ENCODE measurements at regions not wholly inside any gene's neighbourhood (a gene's known extent, or its start where the extent isn't known, plus 50 kb on each side); places are given as distances from the start of the nearest gene placed in this dataset.

DNA sequence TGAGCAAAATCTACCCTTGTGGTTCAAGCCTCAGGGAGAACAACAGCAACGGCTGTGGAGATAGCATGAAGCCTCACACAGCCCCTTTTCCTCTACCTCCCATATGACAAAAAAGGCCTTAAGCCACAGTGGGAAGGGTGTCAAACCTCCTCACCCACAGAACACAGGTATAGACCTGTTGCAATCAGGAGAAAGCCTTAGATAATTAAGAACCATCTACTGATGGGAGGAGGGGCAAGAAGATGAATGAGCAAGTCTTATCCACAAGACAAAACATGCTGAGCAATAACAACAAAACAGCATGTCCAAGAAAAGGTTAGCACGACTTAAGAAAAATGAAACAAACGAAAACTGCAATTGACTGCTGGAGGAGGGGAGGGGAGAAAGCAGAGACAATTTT, 272.9 kb upstream of the BCHE start:
- H2AK9ac ChIP-seq (replicated peaks; ENCODE audit: low read depth, low read length, poor library complexity), result no peak overlapping the region
- ChIA-PET POLR2A (ENCODE audit: unreplicated experiment) (no interaction called here), CTCF (no interaction called here)
- H2AK5ac ChIP-seq (ENCODE audit: low read depth, low read length), result no peak overlapping the region
- no peak overlapping the region for H3K56ac ChIP-seq (ENCODE audit: extremely low read depth, insufficient read depth, low read length)
- no peak overlapping the region for H4K8ac ChIP-seq (ENCODE audit: low read depth in 2 of 2, low read length in 2 of 2)
- H4K91ac ChIP-seq (ENCODE audit: insufficient read depth, low read depth, low read length), result no peak overlapping the region
- no peaks in the 10 kb centered on the region for H3K9me3 ChIP-seq (ENCODE audit: control insufficient read depth, insufficient read depth, low read length)
- no peak overlapping the region for H3K27ac ChIP-seq (ENCODE audit: insufficient read depth, low read length)
- H2BK15ac ChIP-seq (ENCODE audit: low read depth, low read length), result no peak overlapping the region
- H3K4me1 ChIP-seq (ENCODE audit: control insufficient read depth, insufficient read depth, low read length), result no peaks in the 10 kb centered on the region
- BruUV-seq (replicated peaks), result no TSS peak
- dilution Hi-C loops (cut with HindIII; ENCODE audit: low sequenced_read_pairs, unreplicated experiment), result no loop called here
- H3K18ac ChIP-seq (ENCODE audit: low read depth, low read length), result no peak overlapping the region
- H4K5ac ChIP-seq (ENCODE audit: low read depth, low read length), result no peak overlapping the region
- no peak for DNase-seq
- H3K9ac ChIP-seq (ENCODE audit: low read depth, low read length), result no peak overlapping the region
- WGBS, 2 experiments (ENCODE audit: extremely low coverage in 2 of 2, insufficient read length in 1 of 2), result no CpG with 5 or more reads among the region's 3 CpGs
- H3K27me3 ChIP-seq (ENCODE audit: control insufficient read depth, insufficient read depth, low read length), result no peaks in the 10 kb centered on the region
- H3K23ac ChIP-seq (ENCODE audit: low read depth, low read length), result no peak overlapping the region
- H3K79me1 ChIP-seq (ENCODE audit: low read depth in 1 of 2, low read length in 2 of 2), result no peaks in the 10 kb centered on the region
- in situ Hi-C loops (cut with MboI; ENCODE audit: low sequenced_read_pairs), result no loop called here
- no peak overlapping the region for H3K4me3 ChIP-seq (ENCODE audit: insufficient read depth, low read depth, low read length)
- no peaks in the 10 kb centered on the region for H4K20me1 ChIP-seq (ENCODE audit: insufficient read depth, low read length)
- H3K4ac ChIP-seq (ENCODE audit: low read depth, low read length), result no peak overlapping the region
- TF ChIP-seq, protein P1, sequence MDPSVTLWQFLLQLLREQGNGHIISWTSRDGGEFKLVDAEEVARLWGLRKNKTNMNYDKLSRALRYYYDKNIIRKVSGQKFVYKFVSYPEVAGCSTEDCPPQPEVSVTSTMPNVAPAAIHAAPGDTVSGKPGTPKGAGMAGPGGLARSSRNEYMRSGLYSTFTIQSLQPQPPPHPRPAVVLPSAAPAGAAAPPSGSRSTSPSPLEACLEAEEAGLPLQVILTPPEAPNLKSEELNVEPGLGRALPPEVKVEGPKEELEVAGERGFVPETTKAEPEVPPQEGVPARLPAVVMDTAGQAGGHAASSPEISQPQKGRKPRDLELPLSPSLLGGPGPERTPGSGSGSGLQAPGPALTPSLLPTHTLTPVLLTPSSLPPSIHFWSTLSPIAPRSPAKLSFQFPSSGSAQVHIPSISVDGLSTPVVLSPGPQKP (IDR thresholded peaks at IDR 0.05; ENCODE audit: borderline replicate concordance, low read depth, low read length), result no peak
- TF ChIP-seq NFE2L2 (IDR thresholded peaks at IDR 0.05; ENCODE audit: low read depth, low read length) (no peak), MAFK (IDR thresholded peaks at IDR 0.05; ENCODE audit: low read depth, low read length) (no peak), MAZ (IDR thresholded peaks at IDR 0.05; ENCODE audit: borderline replicate concordance, low read depth, low read length) (no peak), SMC3 (IDR thresholded peaks at IDR 0.05; ENCODE audit: low read depth, low read length) (no peak), CTCF (conservative IDR thresholded peaks at IDR 0.05; ENCODE audit: low read depth, low read length) (no peak)
- ATAC-seq (ENCODE audit: low read depth), result no peak
- no peak overlapping the region for H2BK20ac ChIP-seq (ENCODE audit: low read depth, low read length)
- H3K36me3 ChIP-seq (ENCODE audit: control insufficient read depth, insufficient read depth, low read length), result no peaks in the 10 kb centered on the region
- intact Hi-C loops (cut with micrococcal nuclease), result no loop called here
- H3K9me1 ChIP-seq (ENCODE audit: insufficient read depth, low read length), result no peaks in the 10 kb centered on the region
- H2AFZ ChIP-seq (replicated peaks; ENCODE audit: low read length, poor library complexity), result no peak overlapping the region
- no peak overlapping the region for H2BK5ac ChIP-seq (ENCODE audit: low read depth, low read length, poor library complexity, severe bottlenecking)
- no peak overlapping the region for H2BK120ac ChIP-seq (ENCODE audit: low read depth, low read length)
- no peak overlapping the region for H3K14ac ChIP-seq (replicated peaks; ENCODE audit: low read depth, low read length)
- H3K4me2 ChIP-seq (ENCODE audit: low read depth, low read length), result no peak overlapping the region

Measured in IMR-90 (cell line).